D721Med (cell line): ENCODE measurements at regions not wholly inside any gene's neighbourhood (a gene's known extent, or its start where the extent isn't known, plus 50 kb on each side); places are given as distances from the start of the nearest gene placed in this dataset.

Experiments
- DNase-seq: peaks from one replicate; pipeline ENCODE4 v3.0.0; 2011; ENCODE audit warnings: low spot score; ENCODE audit not compliant: insufficient read length
- FAIRE-seq: peaks from 2 replicates; lab custom pipeline; 2011; peaks lifted over from hg19 to GRCh38; lab: Jason Lieb, UNC
- CTCF ChIP-seq: IDR thresholded peaks from 2 replicates; pipeline ENCODE4 v1.5.1; 2012; ENCODE audit warnings: mild to moderate bottlenecking, control low read depth; ENCODE audit not compliant: insufficient read depth; ENCODE audit errors: missing control alignments

- no peak for TF ChIP-seq CTCF
- DNase-seq (no peak), FAIRE-seq (no peak)
These were observed 435.9 kb upstream of the SGCG start for GRCh38 chr13:22744688-22745452.

GRCh38 chr13:22748866-22749577, 431.8 kb upstream of the SGCG start:
- FAIRE-seq, result no peak
- no peak for DNase-seq
- no peak for TF ChIP-seq CTCF

GRCh38 chr13:22749626-22750025, 431.2 kb upstream of the SGCG start:
- no peak for TF ChIP-seq CTCF
- DNase-seq, result no peak
- FAIRE-seq, result no peak

- peak; percentile 59 for TF ChIP-seq CTCF
- FAIRE-seq (no peak), DNase-seq (no peak)
These were observed 423.2 kb upstream of the SGCG start for GRCh38 chr13:22757530-22758120.

GRCh38 chr13:22758245-22758644, 422.5 kb upstream of the SGCG start:
- DNase-seq (no peak), FAIRE-seq (no peak)
- no peak for TF ChIP-seq CTCF

- FAIRE-seq (no peak), DNase-seq (no peak)
- no peak for TF ChIP-seq CTCF
These were observed 419.1 kb upstream of the SGCG start for GRCh38 chr13:22761709-22762108.

GRCh38 chr13:22765547-22765946, 415.2 kb upstream of the SGCG start:
- FAIRE-seq (no peak), DNase-seq (no peak)
- TF ChIP-seq CTCF, result no peak
